ENCODE measurements at regions not wholly inside any gene's neighbourhood (a gene's known extent, or its start where the extent isn't known, plus 50 kb on each side); places are given as distances from the start of the nearest gene placed in this dataset.

GRCh38 chr2:16195681-16196070 is 255.3 kb downstream of the MYCN start:
- DNase-seq (ENCODE audit: low spot score), result no peak
- intact Hi-C loops (cut with DNase I), result no loop called here

DNA sequence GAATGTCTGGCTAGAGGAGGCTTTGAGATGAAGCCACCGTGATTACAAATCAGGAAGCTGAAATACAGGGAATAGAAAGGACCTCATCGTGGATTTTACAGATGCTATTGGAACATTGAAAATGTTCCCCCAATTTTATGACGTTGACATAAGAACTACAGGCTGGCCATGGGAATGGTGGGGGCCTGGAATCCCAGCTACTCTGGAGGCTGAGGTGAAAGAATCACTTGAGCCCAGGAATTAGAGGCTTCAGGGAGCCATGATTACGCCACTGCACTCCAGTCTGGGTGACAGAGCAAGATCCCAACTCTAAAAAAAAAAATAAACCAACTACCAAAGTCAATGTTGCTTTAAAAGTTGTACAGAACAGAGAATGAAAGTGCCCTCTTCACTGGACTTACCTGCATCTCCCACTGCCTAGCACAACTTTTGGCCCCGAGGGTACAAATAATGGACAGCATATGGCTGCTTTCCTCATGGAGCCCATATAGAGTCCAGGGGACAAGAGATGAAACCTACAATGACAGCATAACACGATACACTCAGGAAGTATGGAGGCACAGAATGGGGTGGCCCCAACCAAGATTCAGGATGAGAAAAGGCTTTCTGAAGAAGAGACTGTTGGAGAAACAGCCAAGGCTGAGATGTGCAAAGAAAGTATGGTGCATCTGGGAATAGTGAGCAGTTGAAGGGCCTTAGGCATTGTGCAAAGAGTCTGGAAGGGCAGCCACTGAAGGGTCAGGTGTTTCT is 254.8 kb downstream of the MYCN start:
- DNase-seq (ENCODE audit: low spot score), result no peak
- intact Hi-C loops (cut with DNase I), result no loop called here

DNA sequence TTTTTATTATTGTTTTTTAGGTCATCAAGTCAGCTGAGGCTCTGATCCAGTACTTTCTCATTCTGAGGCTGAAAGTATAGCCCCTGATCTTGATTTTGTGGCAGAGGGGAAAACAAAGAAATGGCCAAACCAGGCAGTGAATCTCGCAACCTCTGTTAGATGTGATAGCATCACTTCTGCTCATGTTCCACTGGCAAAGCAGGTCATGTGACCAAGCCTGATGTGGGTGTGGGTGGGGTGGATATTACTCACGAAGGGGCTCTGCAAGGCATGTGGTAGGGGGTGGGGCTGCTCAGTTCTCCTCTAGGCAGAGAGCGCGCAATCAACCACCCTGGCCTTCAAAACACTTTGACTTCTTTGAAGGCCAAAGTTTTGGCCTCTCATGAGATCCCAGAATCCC is 254.2 kb downstream of the MYCN start:
- intact Hi-C loops (cut with DNase I), result no loop called here
- no peak for DNase-seq (ENCODE audit: low spot score)

- no peak for DNase-seq (ENCODE audit: low spot score)
- intact Hi-C loops (cut with DNase I), result no loop called here
These were observed 253.7 kb downstream of the MYCN start for GRCh38 chr2:16194096-16194390.

- intact Hi-C loops (cut with DNase I), result no loop called here
- no peak for DNase-seq (ENCODE audit: low spot score)
These were observed 252.3 kb downstream of the MYCN start for GRCh38 chr2:16192416-16193216.

- DNase-seq (ENCODE audit: low spot score), result no peak
- intact Hi-C loops (cut with DNase I), result no loop called here
These were observed 251.3 kb downstream of the MYCN start for GRCh38 chr2:16191431-16192200.

- DNase-seq (ENCODE audit: low spot score), result no peak
- intact Hi-C loops (cut with DNase I), result no loop called here
These were observed 250.3 kb downstream of the MYCN start for GRCh38 chr2:16190446-16191270.

DNA sequence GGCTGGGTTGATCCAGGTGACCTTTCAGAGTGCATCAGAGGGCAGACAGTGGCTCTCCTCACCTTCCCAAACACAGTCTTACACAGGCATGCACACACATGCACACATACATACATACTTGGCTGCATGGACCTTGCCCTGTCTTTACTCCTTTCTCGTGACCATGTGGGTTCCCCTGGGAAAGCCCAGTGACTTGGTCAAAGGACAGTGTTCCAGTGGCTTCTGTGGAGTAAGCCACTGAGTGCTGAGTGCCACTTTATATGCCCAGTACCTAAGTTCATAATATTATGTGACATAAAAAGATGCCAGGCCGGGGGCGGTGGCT is 249.4 kb downstream of the MYCN start:
- DNase-seq (ENCODE audit: low spot score), result no peak
- intact Hi-C loops (cut with DNase I), result no loop called here

DNA sequence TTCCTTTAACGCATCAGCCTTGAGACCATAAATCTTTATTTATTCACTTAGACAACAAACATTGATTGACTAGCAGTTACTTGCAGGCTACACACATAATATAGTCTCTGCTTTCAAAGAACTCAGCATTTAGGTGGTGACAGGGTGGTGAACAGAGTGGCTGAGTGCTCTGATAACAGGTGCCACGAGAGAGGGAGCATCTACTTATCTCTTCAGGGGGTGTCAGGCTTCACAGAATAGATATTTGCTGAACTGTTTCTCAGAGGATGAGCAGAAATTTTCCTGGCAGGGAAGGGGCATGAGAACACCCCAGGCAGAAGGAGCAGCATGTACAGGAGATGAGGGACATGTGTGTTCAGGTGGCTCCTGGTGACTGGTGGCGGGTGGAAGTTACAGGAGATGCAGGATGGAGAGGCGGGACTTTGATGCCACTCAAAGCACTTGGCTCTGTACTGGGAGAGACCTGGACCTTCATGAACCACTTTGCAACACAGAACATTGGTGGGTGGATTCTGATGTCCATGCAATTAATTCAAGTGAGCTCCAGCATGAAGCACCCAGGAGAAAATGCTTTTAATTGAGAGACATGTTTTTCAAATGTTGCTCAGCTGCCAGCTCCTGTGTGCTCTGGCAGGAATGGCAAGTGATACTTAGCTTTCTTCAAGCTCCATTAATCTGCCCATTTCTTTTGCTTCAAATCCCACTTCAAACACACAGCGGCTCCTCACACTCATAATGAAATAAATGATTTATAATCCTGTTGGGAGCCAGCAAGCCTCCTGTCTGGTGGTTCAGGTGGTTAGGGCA is 248.9 kb downstream of the MYCN start:
- intact Hi-C loops (cut with DNase I), result no loop called here
- no peak for DNase-seq (ENCODE audit: low spot score)

GRCh38 chr2:16188261-16188890 is 248.0 kb downstream of the MYCN start:
- intact Hi-C loops (cut with DNase I), result no loop called here
- DNase-seq (ENCODE audit: low spot score), result no peak

- no peak for DNase-seq (ENCODE audit: low spot score)
- intact Hi-C loops (cut with DNase I), result no loop called here
These were observed 247.1 kb downstream of the MYCN start for GRCh38 chr2:16187482-16187817.

- intact Hi-C loops (cut with DNase I), result no loop called here
- no peak for DNase-seq (ENCODE audit: low spot score)
These were observed 246.5 kb downstream of the MYCN start for GRCh38 chr2:16186661-16187481.

DNA sequence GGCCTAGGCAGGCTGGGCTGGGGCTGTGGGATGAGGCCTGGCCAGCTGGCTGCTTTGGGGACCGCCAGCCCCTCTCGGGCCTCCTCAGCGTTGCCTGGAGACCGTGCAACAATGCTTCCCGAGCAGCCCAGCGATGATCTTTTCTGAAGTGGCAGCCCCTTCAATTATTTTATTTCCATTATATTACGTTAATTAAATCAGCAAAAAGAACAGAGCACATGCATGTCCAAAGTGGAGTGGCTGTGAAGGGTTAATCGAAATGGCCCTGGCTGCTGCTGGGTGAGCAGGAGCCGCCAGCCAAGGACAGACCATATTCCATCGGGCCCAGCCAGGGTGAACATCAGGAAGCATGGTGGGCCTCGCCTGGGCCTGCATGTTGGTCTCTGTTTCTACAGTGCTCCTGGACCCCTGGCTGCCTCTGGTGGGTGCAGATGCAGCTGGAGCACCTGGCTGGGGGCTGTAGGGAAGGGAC is 245.5 kb downstream of the MYCN start:
- intact Hi-C loops (cut with DNase I), result no loop called here

DNA sequence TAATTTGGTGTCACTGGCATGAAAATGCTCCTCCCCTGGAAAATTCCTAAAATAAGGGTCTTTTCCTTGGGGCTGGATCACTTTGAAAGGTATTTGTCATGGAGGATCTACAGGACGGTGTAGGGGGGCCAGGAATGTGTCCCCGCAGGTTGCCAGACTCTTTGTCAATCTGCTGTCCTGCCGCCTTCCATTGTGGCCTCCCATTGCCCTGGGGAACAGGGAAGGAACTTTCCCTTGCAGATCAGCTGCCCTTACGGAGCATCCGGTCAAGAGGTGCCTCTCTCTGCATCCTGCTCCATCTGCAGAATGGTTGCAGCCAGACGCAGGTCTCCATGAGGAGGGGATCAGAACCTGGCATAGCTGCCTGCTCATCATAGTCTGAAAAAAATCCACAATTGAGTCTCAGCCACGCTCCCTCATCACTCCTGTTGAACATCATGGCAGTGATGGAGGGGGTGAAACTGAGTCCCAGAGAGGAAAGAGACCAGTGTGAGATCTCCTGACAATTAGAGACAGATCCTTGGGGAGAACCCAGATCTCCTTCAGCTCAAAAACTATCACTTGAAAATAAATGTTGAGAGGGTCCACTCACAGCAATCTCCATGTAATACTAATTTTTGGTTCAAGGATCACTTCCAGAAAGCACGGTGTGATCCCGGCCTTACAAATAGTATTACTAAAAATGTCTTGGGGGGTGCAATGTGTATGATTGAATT is 244.8 kb downstream of the MYCN start:
- DNase-seq (ENCODE audit: low spot score), result no peak
- intact Hi-C loops (cut with DNase I), result no loop called here

More for the DNA sequence above, 245.5 kb downstream of the MYCN start:
- DNase-seq (ENCODE audit: low spot score), result no peak

GRCh38 chr2:16184341-16184890 is 244.1 kb downstream of the MYCN start:
- no peak for DNase-seq (ENCODE audit: low spot score)
- intact Hi-C loops (cut with DNase I), result no loop called here

DNA sequence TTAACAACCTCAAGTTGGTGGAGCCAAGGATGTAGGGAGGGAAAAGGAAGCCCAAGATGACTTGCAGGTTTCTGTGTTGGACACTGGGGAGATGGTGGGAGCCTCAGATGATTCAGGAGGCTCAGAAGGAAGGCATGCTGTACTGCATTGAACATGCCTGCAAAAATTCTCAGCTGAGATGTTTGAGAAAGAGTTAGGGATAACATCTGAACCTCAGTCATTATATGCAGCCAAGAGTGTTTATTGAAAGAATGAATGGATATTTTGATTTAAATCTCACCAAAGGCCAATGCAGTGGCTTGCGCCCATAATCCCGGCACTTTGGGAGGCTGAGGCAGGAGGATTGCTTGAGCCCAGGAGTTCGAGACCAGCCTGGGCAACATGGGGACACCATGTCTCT is 243.0 kb downstream of the MYCN start:
- DNase-seq (ENCODE audit: low spot score), result no peak
- intact Hi-C loops (cut with DNase I), result no loop called here

GRCh38 chr2:16182841-16183240 is 242.5 kb downstream of the MYCN start:
- intact Hi-C loops (cut with DNase I), result no loop called here
- DNase-seq (ENCODE audit: low spot score), result no peak

Measured in cardiac septum (tissue), 1 donor.